Caco-2 (cell line): ENCODE measurements at regions not wholly inside any gene's neighbourhood (a gene's known extent, or its start where the extent isn't known, plus 50 kb on each side); places are given as distances from the start of the nearest gene placed in this dataset.

Source experiments
- BruUV-seq: library from RNA; stranded (reverse); fragments of 400-500 nt; replicated peaks from 2 replicates; lab custom pipeline; 2021; lab: Mats Ljungman, UMichigan
- CTCF ChIA-PET: fragments of 300-600 bp; sonication (Branson Sonifier 250); formaldehyde crosslinking; loops from one replicate; lab custom pipeline; 2022; ENCODE audit warnings: antibody characterized with exemption; lab: Charles Lee
- POLR2A ChIA-PET: fragments of 300-600 bp; sonication (Branson Sonifier 250); formaldehyde crosslinking; loops from one replicate; lab custom pipeline; 2022; ENCODE audit warnings: antibody characterized with exemption; lab: Charles Lee
- DNase-seq, 2 experiments: peaks; one replicate each; pipeline versions ENCODE4 v3.0.0 to v3.0.0-alpha.2; 2020 to 2022
- H3K27me3 ChIP-seq: replicated peaks from 2 replicates; pipeline ENCODE4 v1.6.0; 2011; ENCODE audit warnings: low read length; ENCODE audit not compliant: control insufficient read depth, insufficient read depth
- H3K36me3 ChIP-seq: 2 replicates; pipeline ENCODE4 v1.5.1; 2011; ENCODE audit warnings: low read length; ENCODE audit not compliant: control insufficient read depth, insufficient read depth
- H3K4me1 ChIP-seq: fragments of 250-450 bp; sonication (Bioruptor Pico); 2 replicates; pipeline ENCODE4 v1.5.1; 2020; ENCODE audit warnings: mild to moderate bottlenecking
- H3K4me3 ChIP-seq: 2 replicates; pipeline ENCODE4 v1.5.1; 2011; ENCODE audit warnings: low read depth, mild to moderate bottlenecking, control low read depth, low read length
- H3K9me3 ChIP-seq: fragments of 250-450 bp; sonication (Bioruptor Pico); 2 replicates; pipeline ENCODE4 v1.5.1; 2020; ENCODE audit warnings: mild to moderate bottlenecking, moderate library complexity
- H3K27ac Mint-ChIP-seq: one replicate; pipeline ENCODE4 v1.8.0; 2022; ENCODE audit warnings: mixed read lengths; ENCODE audit not compliant: unreplicated experiment
- H3K27me3 Mint-ChIP-seq: one replicate; pipeline ENCODE4 v1.8.0; 2022; ENCODE audit warnings: mixed read lengths; ENCODE audit not compliant: insufficient read depth, unreplicated experiment
- H3K36me3 Mint-ChIP-seq: one replicate; pipeline ENCODE4 v1.8.0; 2022; ENCODE audit warnings: mild to moderate bottlenecking, mixed read lengths; ENCODE audit not compliant: insufficient read depth, unreplicated experiment
- H3K4me1 Mint-ChIP-seq: one replicate; pipeline ENCODE4 v1.8.0; 2022; ENCODE audit warnings: low read depth, mixed read lengths; ENCODE audit not compliant: unreplicated experiment
- H3K4me3 Mint-ChIP-seq: one replicate; pipeline ENCODE4 v1.8.0; 2022; ENCODE audit warnings: mild to moderate bottlenecking, moderate library complexity, mixed read lengths; ENCODE audit not compliant: unreplicated experiment
- H3K9me3 Mint-ChIP-seq: one replicate; pipeline ENCODE4 v1.8.0; 2022; ENCODE audit warnings: mixed read lengths; ENCODE audit not compliant: unreplicated experiment
- CTCF ChIP-seq, 2 experiments: fragments of 200-600 bp in 1 of 2; IDR thresholded peaks; 1 replicate in 1 of 2; 2 replicates in 1 of 2; pipeline versions ENCODE4 v1.5.1 to v1.8.0; 2011 to 2022; ENCODE audit warnings: antibody characterized with exemption in 1 of 2, control low read depth in 1 of 2, inconsistent platforms in 1 of 2, low read depth in 1 of 2, low read length in 1 of 2, mild to moderate bottlenecking in 1 of 2, moderate library complexity in 1 of 2; ENCODE audit not compliant: insufficient read depth in 1 of 2, severe bottlenecking in 1 of 2, unreplicated experiment in 1 of 2
- intact Hi-C: fragments of 100-400 bp; cut with micrococcal nuclease; formaldehyde crosslinking; loops from one replicate; pipeline ENCODE4 v1.10.0; 2022; ENCODE audit not compliant: unreplicated experiment

- H3K4me1 Mint-ChIP-seq = no peaks in the 10 kb centered on the region
- H3K9me3 Mint-ChIP-seq = no peaks in the 10 kb centered on the region
- POLR2A ChIA-PET = no interaction called here
- Histone ChIP-seq H3K4me3 (no peak overlapping the region), H3K4me1 (no peaks in the 10 kb centered on the region), H3K27me3 (no peaks in the 10 kb centered on the region), H3K9me3 (0 out of 2 replicates have a peak, but pooled peaks cover 2% of the 10 kb centered on the region), H3K36me3 (no peaks in the 10 kb centered on the region)
- no peaks in the 10 kb centered on the region for H3K27me3 Mint-ChIP-seq
- no peaks in the 10 kb centered on the region for H3K36me3 Mint-ChIP-seq
- TF ChIP-seq CTCF (IDR thresholded peaks at IDR 0.05; ENCODE audit: insufficient read depth in 1 of 2, low read depth in 1 of 2, low read length in 1 of 2, severe bottlenecking in 1 of 2, unreplicated experiment in 1 of 2) = no peak
- intact Hi-C loops = no loop called here
- CTCF ChIA-PET = interaction anchor here (0.6 kb wide), 1 partner anchor 834 kb away, joined by 3 read pairs; no protein-coding TSS in a partner anchor
- no peak for DNase-seq
- H3K27ac Mint-ChIP-seq = no peak overlapping the region
- H3K4me3 Mint-ChIP-seq = no peak overlapping the region
- no TSS peak for BruUV-seq
Observed at GRCh38 chr13:109608059-109608458, 178.3 kb downstream of the IRS2 start.

GRCh38 chr13:109606520-109606919 lies 179.9 kb downstream of the IRS2 start:
- no TSS peak for BruUV-seq
- ChIA-PET CTCF (no interaction called here), POLR2A (no interaction called here)
- H3K27ac Mint-ChIP-seq = no peak overlapping the region
- Histone ChIP-seq H3K4me3 (no peak overlapping the region), H3K4me1 (no peaks in the 10 kb centered on the region), H3K27me3 (no peaks in the 10 kb centered on the region), H3K36me3 (no peaks in the 10 kb centered on the region), H3K9me3 (peaks cover 2% of the 10 kb centered on the region; the same call in 1 of the 2 replicates)
- H3K9me3 Mint-ChIP-seq = no peaks in the 10 kb centered on the region
- no peaks in the 10 kb centered on the region for H3K27me3 Mint-ChIP-seq
- H3K4me3 Mint-ChIP-seq = no peak overlapping the region
- intact Hi-C loops = no loop called here
- no peaks in the 10 kb centered on the region for H3K4me1 Mint-ChIP-seq
- DNase-seq = no peak
- TF ChIP-seq CTCF (IDR thresholded peaks at IDR 0.05; ENCODE audit: insufficient read depth in 1 of 2, low read depth in 1 of 2, low read length in 1 of 2, severe bottlenecking in 1 of 2, unreplicated experiment in 1 of 2) = no peak
- no peaks in the 10 kb centered on the region for H3K36me3 Mint-ChIP-seq

GRCh38 chr13:109605846-109606245 lies 180.5 kb downstream of the IRS2 start:
- no peaks in the 10 kb centered on the region for H3K4me1 Mint-ChIP-seq
- no peak overlapping the region for H3K27ac Mint-ChIP-seq
- no peaks in the 10 kb centered on the region for H3K27me3 ChIP-seq
- H3K27me3 Mint-ChIP-seq = no peaks in the 10 kb centered on the region
- H3K4me3 Mint-ChIP-seq = no peak overlapping the region
- H3K4me3 ChIP-seq = no peak overlapping the region
- no peaks in the 10 kb centered on the region for H3K36me3 Mint-ChIP-seq
- intact Hi-C loops = no loop called here
- no TSS peak for BruUV-seq
- DNase-seq = no peak
- no peaks in the 10 kb centered on the region for H3K36me3 ChIP-seq
- no peaks in the 10 kb centered on the region for H3K4me1 ChIP-seq
- H3K9me3 Mint-ChIP-seq = no peaks in the 10 kb centered on the region
- TF ChIP-seq CTCF (IDR thresholded peaks at IDR 0.05; ENCODE audit: insufficient read depth in 1 of 2, low read depth in 1 of 2, low read length in 1 of 2, severe bottlenecking in 1 of 2, unreplicated experiment in 1 of 2) = no peak
- ChIA-PET POLR2A (no interaction called here), CTCF (no interaction called here)
- H3K9me3 ChIP-seq = peaks cover 2% of the 10 kb centered on the region; the same call in 1 of the 2 replicates
